Body of pancreas (tissue), 4 donors: ENCODE measurements at regions not wholly inside any gene's neighbourhood (a gene's known extent, or its start where the extent isn't known, plus 50 kb on each side); places are given as distances from the start of the nearest gene placed in this dataset.
A peak's percentile ranks its signal among the peaks of the same experiment; 100 is the strongest.
"Not testable (repeated sequence)": the region's sequence is repeated elsewhere in the genome, so short reads cannot be mapped to it uniquely, and the experiment has no call there.

Source experiments
- ATAC-seq: fragments of 150-250 bp; one replicate; pipeline ENCODE4 v1.9.1; 2016
- DNase-seq, 4 donors: peaks; one replicate each; pipeline ENCODE4 v3.0.0-alpha.2; 2019
- H3K27ac ChIP-seq, 4 donors: fragments of 200-600 bp; sonication (generic); 1 replicate in 3 of 4; 2 replicates in 1 of 4; pipeline versions ENCODE4 v1.5.1 to v1.6.1; 2016 to 2019; ENCODE audit warnings: mild to moderate bottlenecking in 1 of 4, mixed read lengths in 1 of 4, moderate library complexity in 1 of 4
- H3K27me3 ChIP-seq, 2 donors: fragments of 200-600 bp; sonication (generic); one replicate each; pipeline ENCODE4 v1.6.0; 2016; ENCODE audit warnings: mild to moderate bottlenecking in 1 of 2
- H3K36me3 ChIP-seq, 2 donors: fragments of 200-600 bp; sonication (generic); replicated peaks in 1 of 2; 2 replicates each; pipeline ENCODE4 v1.5.1; 2016; ENCODE audit warnings: low read depth in 2 of 2; ENCODE audit not compliant: insufficient read depth in 1 of 2
- H3K4me1 ChIP-seq: fragments of 200-600 bp; sonication (generic); one replicate; pipeline ENCODE4 v1.6.0; 2016
- H3K4me3 ChIP-seq, 2 donors: fragments of 200-600 bp; sonication (generic); 1 replicate in 1 of 2; 2 replicates in 1 of 2; pipeline ENCODE4 v1.5.1; 2016 to 2019
- H3K9me3 ChIP-seq, 3 donors: fragments of 200-600 bp; sonication (generic); 1 replicate in 2 of 3; 2 replicates in 1 of 3; pipeline ENCODE4 v1.5.1; 2016
- POLR2A ChIP-seq, 3 donors: fragments of 450-650 bp; IDR thresholded peaks; one replicate each; pipeline ENCODE4 v1.6.1; 2016; ENCODE audit warnings: antibody characterized with exemption in 3 of 3, mild to moderate bottlenecking in 2 of 3
- WGBS, 2 donors: methylation state at CpG; one replicate each; pipeline ENCODE4 v1.1.5; 2017; 5-methylcytosine and 5-hydroxymethylcytosine counted together
- intact Hi-C: fragments of 100-400 bp; cut with DNase I; formaldehyde crosslinking; loops from one replicate; pipeline ENCODE4 v1.15.1; 2023
- TF ChIP-seq, protein P1 (sequence below), 7 experiments: fragments of 450-650 bp in 4 of 7; fragments of 200-600 bp in 3 of 7; sonication (generic) in 3 of 7; IDR thresholded peaks; one replicate each; pipeline ENCODE4 v1.5.1; 2016 to 2019; ENCODE audit warnings: antibody characterized with exemption in 7 of 7

DNA sequence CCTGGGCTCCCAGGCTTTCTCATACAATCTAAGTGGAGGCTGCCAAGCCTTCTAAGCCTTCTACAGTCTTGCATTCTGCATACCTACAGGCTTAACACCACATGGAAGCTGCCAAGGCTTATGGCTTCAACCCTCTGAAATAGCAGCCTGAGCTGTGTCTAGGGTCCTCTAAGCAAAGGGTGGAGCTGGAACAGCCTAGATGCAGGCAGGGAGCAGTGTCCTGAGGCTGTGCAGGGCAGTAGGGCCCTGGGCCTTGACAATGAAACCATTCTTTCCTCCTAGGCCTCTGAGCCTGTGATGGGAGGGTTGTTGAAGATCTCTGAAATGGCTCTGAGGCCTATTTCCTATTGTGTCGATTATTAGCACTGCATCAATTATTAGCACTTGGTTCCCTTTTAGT lies 150.9 kb upstream of the GRK3 start:
- no peaks in the 10 kb centered on the region for H3K36me3 ChIP-seq
- intact Hi-C loops: no loop called here
- TF ChIP-seq POLR2A (IDR thresholded peaks at IDR 0.05): no peak
- TF ChIP-seq, protein P1, sequence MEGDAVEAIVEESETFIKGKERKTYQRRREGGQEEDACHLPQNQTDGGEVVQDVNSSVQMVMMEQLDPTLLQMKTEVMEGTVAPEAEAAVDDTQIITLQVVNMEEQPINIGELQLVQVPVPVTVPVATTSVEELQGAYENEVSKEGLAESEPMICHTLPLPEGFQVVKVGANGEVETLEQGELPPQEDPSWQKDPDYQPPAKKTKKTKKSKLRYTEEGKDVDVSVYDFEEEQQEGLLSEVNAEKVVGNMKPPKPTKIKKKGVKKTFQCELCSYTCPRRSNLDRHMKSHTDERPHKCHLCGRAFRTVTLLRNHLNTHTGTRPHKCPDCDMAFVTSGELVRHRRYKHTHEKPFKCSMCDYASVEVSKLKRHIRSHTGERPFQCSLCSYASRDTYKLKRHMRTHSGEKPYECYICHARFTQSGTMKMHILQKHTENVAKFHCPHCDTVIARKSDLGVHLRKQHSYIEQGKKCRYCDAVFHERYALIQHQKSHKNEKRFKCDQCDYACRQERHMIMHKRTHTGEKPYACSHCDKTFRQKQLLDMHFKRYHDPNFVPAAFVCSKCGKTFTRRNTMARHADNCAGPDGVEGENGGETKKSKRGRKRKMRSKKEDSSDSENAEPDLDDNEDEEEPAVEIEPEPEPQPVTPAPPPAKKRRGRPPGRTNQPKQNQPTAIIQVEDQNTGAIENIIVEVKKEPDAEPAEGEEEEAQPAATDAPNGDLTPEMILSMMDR (IDR thresholded peaks at IDR 0.05): no peak
- no peak for ATAC-seq
- H3K27me3 ChIP-seq: no peaks in the 10 kb centered on the region
- no peak overlapping the region for H3K27ac ChIP-seq
- no peaks in the 10 kb centered on the region for H3K9me3 ChIP-seq
- DNase-seq: no peak
- H3K4me3 ChIP-seq: no peak overlapping the region
- 88 to 89% methylated on average over 1 of the region's 1 CpG for WGBS, 2 donors
- H3K4me1 ChIP-seq: no peaks in the 10 kb centered on the region

DNA sequence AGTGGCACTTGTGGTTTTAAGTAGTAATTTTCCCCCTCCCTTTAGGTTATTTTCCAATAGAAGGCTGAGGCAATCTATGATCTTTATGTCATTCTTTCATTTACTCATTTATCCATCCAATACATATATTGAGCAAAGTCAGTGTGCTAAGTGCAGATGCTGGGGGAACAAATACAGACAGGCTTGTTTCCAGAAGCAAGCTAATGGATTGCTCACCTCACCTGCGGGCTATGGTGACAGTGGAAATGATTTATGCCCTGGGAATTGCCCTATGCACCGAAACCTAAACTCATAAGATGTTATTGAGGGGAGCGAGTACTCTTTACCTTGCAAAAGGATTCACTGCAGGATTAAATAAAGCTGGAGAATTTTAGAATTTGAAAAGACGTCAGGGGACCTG lies 148.7 kb upstream of the GRK3 start:
- H3K9me3 ChIP-seq, H3K27ac ChIP-seq, H3K4me1 ChIP-seq, H3K4me3 ChIP-seq, intact Hi-C loops, DNase-seq, ATAC-seq, H3K36me3 ChIP-seq: not testable (repeated sequence)
- H3K27me3 ChIP-seq: peaks cover 0 to 12% of the 10 kb centered on the region in 2 donors
- 43 to 53% methylated on average over 4 of the region's 4 CpGs for WGBS, 2 donors

DNA sequence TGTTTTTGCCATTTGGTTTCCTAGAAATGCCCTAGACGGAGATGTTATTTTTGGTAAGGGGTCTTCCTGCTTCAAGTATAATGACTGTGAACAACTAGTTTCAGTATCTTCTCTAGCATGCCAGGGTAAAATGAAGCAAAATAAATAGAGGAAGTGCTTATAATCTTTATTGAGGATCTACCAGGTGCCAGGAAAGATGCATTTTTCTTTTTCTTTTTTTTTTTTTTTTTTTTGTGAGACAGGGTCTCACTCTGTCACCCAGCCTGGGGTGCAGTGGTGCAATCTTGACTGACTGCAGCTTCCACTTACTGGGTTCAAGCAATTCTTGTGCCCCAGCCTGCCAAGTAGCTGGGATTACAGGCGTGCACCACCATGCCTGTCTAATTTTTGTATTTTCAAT lies 146.6 kb upstream of the GRK3 start:
- H3K4me3 ChIP-seq, H3K27ac ChIP-seq, DNase-seq, H3K36me3 ChIP-seq, H3K9me3 ChIP-seq, intact Hi-C loops, ATAC-seq: not testable (repeated sequence)
- 88 to 91% methylated on average over 2 of the region's 2 CpGs for WGBS, 2 donors
- Histone ChIP-seq H3K4me1 (peaks cover 12% of the 10 kb centered on the region), H3K27me3 (peaks cover 0 to 31% of the 10 kb centered on the region in 2 donors)

DNA sequence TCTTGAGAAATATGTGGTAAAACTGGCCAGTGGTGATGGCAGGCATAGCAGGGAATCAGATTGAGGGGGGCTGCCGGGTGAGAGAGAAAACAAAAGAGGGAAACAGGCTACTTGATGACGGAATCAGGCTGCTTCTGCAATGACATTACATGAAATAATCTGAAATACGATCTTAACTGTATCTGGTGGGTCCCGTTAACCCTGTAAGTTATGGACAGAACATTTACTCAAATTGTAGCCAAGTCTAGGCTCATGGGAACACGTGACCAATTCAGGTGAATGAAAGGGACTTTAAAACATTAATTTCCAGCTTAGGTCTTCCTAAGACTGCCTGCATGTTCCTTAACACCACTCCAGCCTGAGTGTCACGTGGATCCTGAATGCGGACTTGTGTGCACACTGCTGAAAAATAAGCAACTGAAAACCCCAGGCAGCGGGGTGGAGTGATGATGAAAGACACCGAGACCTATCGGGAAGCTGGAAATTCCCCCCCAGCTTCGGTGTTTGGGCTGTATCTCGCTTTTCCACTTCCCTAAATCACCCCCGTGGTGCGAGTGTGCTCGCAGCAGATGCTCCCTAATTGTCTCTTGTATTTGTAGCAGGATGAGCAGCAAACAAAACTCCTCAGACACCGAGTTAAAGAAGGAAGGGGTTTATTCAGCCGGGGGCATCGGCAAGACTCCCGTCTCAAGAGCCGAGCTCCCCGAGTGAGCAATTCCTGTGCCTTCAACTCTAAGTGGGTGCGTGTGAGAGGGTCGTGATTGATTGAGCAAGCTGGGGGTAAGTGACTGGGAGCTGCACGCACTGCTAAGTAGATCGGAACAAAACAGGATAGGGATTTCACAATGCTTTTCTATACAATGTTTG lies 145.0 kb upstream of the GRK3 start:
- no peak overlapping the region for H3K4me3 ChIP-seq
- H3K4me1 ChIP-seq: peaks cover 12% of the 10 kb centered on the region
- no peaks in the 10 kb centered on the region for H3K36me3 ChIP-seq
- H3K27ac ChIP-seq: no peak overlapping the region
- no peaks in the 10 kb centered on the region for H3K9me3 ChIP-seq
- ATAC-seq (peak; percentile 24), DNase-seq (peak in 2 of 4 donors; percentile 44 to 63)
- WGBS, 2 donors: 16 to 27% methylated on average over 24 to 25 of the region's 25 CpGs
- intact Hi-C loops: no loop called here
- H3K27me3 ChIP-seq: peaks cover 0 to 33% of the 10 kb centered on the region in 2 donors
- TF ChIP-seq POLR2A (IDR thresholded peaks at IDR 0.05): no peak
- TF ChIP-seq, protein P1 (IDR thresholded peaks at IDR 0.05): peak in 1 of 7 experiments; percentile 4

DNA sequence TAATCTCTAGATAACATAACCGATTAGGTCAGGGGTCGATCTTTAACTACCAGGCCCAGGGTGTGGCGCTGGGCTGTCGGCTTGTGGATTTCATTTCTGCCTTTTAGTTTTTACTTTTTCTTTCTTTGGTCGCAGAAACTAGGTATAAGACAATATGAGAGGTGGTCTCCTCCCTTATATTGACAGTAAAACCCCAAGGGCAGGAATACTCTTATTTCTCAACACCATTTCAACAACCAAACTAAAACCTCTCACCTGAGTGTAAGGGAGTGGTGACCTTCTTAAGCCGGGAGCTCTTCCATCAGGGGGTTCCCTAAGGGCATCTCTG lies 144.4 kb upstream of the GRK3 start:
- peaks cover 12% of the 10 kb centered on the region for H3K4me1 ChIP-seq
- H3K4me3 ChIP-seq, H3K36me3 ChIP-seq, DNase-seq, H3K9me3 ChIP-seq, ATAC-seq, intact Hi-C loops, H3K27ac ChIP-seq: not testable (repeated sequence)
- WGBS, 2 donors: 31 to 48% methylated on average over 6 of the region's 6 CpGs
- H3K27me3 ChIP-seq: peaks cover 0 to 33% of the 10 kb centered on the region in 2 donors

DNA sequence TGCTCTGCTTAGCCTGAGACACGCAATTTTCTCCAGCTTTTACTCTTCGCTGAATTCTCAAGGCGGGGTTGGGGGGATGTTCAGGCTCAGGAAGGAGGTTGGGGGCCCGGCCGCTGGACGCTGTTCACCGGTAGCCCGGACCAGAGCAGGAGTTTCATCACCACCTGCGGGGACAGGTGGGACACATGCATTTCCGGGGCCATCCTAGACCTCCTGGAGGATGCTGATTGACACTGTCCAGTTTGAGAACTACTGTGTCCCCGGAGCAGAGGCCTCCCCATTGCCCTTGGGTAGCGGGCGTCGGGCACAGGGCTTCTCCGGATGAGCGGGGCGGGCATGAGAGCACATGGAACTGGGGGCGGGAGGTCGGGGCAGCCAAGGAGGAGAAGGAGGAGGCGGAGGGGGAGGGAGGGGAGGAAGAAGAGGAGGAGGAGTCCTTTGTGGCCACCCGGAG lies 144.0 kb upstream of the GRK3 start:
- 18 to 40% methylated on average over 17 to 18 of the region's 21 CpGs for WGBS, 2 donors
- peaks cover 12% of the 10 kb centered on the region for H3K4me1 ChIP-seq
- TF ChIP-seq, protein P1 (IDR thresholded peaks at IDR 0.05): no peak
- no peak for TF ChIP-seq POLR2A (IDR thresholded peaks at IDR 0.05)
- intact Hi-C loops: no loop called here
- no peak overlapping the region for H3K27ac ChIP-seq
- DNase-seq (no peak), ATAC-seq (no peak)
- H3K4me3 ChIP-seq: no peak overlapping the region
- peaks cover 0 to 33% of the 10 kb centered on the region in 2 donors for H3K27me3 ChIP-seq
- no peaks in the 10 kb centered on the region for H3K9me3 ChIP-seq
- no peaks in the 10 kb centered on the region for H3K36me3 ChIP-seq
